GM19397 (cell line): ENCODE measurements at regions not wholly inside any gene's neighbourhood (a gene's known extent, or its start where the extent isn't known, plus 50 kb on each side); places are given as distances from the start of the nearest gene placed in this dataset.
"Not testable (repeated sequence)": the region's sequence is repeated elsewhere in the genome, so short reads cannot be mapped to it uniquely, and the experiment has no call there.

ENCODE experiments used
- ATAC-seq: cut with Tn5 transposase; IDR thresholded peaks from one replicate; pipeline ENCODE4 v1.9.1; 2021; ENCODE audit warnings: mild to moderate bottlenecking, moderate library complexity; ENCODE audit not compliant: unreplicated experiment

DNA sequence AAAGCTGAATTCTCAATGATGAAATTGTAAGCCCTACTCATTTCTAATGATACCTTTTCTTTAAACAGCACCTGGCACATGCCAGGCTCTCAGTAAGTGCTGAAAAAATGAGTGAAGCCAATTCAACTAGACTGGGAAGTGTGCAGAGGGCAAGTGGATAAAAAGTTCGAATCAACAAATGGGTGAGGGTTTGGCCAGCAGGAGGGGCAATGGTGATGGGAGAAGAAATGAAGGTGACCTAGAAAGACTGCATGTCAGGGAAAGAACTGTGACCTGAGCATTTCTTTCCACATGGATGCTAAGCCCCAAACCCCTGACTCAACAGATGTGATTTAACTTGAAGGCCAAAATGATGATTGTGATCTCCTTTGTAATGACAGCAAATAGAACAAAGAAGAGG is 54.6 kb downstream of the DKK1 start:
- no peak for ATAC-seq

DNA sequence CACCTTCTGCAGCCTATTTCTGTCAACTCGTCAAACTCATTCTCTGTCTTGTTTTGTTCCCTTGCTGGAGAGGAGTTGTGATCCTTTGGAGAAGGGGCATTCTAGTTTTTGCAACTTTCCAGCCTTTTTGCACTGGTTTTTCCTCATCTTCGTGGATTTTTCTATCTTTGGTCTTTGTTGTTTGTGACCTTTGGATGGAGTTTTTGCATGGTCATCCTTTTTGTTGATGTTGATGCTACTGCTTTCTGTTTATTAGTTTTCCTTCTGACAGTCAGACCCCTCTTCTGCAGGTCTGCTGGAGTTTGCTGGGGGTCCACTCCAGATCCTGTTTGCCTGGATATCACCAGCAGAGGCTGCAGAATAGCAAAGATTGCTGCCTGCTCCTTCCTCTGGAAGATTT is 60.1 kb downstream of the DKK1 start:
- not testable (repeated sequence) for ATAC-seq

DNA sequence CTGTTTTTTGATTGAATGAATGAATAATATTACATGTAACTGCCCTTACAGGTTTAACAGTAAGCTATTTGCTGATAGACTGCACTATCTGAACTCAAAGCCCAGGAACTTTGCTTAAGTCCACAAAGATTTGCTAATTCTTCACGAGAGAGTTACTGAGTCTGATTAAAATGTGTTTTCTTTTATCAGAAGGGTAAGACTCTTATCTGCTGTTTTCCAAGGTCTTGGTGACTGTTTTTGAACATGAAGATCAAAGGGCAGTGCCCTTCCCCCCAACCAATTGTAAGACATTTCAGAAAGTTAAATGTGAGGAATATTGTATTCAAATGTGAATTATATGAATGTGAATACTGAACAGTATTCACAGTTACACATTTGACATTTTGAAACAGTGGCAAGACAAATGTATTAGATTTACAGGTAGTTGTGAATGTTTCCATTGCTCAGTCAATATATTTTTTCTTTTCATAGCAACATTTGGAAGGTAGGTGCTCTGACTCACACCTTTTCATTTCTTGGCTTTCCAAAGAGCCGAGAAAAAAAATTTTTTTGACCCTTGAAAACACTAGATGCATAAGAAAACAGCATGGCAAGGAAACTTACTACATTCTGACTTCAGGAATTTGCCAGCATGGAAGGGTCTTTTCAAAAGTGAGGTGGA is 62.7 kb downstream of the DKK1 start:
- ATAC-seq, result no peak

DNA sequence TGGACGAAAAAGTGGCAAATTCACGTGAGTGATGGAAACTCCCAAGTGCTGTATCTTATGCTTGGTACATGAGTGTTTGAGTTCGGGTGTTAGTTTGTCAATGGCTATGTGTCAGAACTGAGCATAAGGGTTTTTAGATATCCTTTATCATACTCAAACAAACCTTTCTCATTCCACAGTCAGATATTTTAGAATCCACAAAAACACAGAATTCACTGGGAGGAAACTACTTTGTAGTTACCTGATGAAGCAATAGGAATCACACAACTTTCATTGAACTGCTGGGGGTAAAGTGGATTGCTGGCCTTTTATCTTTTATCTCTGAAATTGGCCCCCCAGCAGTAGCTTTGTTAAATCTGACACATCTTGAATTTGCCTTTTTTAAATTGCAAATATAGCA is 64.0 kb downstream of the DKK1 start:
- ATAC-seq, result no peak

DNA sequence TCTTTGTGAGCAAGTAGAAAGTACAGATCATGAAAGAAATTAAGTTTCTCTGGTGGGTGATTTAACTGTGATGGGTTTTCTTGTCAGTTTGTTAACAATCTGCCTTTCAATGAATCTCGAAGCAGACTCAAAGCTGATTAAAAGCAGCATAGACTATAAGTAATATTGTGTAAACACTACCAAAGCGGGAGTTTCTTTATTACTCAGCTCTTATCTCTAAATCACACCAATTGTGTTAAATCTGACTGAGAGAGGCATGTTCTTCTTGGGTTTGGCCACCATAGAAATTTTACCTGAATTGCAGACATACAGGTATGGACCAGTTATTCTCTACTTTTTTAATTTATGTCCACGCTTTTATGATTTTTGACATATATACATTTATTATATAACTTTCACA is 65.2 kb downstream of the DKK1 start:
- no peak for ATAC-seq

DNA sequence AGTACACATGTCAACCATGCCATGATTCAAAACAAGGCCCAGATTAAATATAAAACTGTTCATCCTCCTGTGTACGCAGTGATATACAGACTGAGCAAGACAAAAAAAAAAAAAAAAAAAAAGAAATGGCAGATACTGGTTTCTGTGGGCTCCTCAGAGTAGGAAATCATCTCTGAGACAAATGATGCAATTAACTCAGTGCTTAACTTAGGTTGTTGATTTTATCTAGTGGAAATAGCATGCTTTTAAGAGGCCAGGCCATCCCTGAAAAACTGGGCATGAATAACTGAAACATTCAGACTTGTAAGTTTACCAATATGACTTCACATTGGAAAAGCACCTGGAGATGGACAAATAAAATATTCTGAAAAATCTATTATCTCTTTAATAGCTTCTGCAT is 69.0 kb downstream of the DKK1 start:
- no peak for ATAC-seq

DNA sequence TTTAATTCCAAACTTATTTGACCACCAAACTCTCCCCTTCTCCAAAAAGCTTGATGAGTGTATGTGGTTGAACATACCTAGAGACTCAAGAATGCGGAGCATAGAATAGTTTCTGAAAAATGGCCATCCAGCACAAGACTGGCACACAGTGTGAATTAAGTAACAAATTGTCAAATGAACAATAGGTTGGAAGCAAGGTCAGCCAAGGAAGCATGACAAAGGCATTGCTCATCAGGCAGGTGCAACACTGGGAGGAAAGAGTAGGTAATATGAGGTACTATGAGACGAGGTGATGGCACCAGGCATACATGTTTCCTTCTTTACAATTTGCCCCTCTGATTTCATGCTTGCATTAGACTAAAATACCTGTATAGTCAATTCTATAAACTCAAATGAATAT is 73.7 kb downstream of the DKK1 start:
- ATAC-seq, result no peak

DNA sequence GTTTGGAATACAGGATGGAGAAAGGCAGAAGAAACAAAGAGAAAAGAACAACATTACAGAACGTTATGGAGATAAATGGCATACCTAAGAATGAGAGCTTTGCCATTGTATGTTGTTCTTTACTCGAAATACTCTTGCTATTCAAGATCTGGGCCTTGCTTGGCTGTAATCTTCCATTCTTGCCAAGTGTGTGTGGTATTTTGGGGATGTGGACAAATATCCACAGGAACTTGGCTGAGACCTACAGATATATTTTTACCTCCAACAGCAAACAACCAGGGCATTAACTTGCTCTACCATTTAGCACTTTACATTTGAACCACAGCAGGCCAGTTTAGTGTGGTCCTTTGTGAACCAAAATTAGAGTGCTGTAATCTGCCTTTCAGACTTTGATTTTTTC is 76.3 kb downstream of the DKK1 start:
- ATAC-seq, result no peak

DNA sequence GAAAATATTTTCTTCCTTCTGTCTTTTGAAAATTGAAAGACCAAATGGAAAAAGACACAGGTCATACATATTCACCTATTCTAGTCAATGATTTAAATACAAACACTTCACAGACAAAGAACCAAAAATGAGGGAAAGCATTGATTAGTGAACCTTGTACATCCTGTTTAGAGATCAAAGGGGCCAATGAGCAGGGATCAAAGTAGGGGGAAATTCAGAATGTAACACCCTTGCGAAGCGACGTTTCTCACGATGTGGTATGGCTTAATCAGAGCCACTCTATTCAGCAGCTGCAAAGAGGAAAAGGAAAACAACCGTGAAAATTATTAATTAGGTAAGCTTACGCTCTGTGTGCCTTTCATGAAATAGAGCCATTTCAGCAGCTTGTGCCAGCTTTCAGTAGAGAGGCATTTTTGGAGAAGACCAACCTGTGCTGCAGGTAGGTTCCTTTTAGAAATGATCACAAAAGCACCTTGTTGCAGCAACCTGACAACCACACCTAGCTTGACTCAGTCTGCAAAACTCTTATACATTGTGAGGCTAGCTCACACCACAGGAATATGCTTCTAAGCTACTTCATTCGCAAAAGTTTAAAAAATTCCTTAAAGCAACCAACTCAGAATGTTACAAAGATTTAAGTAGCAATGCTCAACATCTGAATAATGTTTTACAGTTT is 78.0 kb downstream of the DKK1 start:
- no peak for ATAC-seq

DNA sequence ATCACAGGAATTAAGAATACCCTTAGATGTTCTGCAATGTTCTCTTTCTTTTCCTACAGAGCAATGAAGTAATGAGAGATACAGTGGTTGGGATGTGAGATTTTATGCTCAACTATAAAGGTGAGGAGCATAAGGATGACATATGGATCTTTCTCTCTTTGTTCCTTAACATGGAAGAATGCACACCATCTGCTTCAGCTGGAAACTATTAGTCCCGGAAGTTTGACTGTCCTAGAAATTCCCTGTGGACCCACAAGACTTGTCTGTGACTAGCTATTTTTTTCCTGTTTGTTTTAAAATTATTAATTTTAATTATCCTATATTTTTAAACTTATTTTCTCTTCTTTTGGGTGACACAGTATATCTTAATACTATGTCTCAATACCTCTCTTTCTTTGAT is 80.2 kb downstream of the DKK1 start:
- ATAC-seq, result no peak

DNA sequence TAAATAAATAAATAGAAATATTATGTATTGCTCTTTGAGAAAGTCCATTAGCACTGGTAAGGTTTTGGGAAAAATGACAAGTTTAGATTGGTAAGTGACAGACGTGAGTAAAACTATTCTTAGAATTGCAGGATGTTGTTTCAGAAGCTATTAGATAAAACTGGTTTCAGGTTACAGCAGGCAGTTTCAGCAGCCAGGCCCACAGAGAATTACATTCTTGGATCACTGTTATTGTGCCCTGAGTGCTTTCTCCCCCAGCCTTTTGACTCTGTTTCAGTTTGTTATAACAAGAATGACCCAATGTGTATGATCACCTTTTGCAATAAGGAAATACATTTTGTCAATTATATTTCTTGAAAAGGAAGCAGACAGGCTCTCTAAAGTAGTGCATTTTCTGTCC is 86.5 kb downstream of the DKK1 start:
- no peak for ATAC-seq

DNA sequence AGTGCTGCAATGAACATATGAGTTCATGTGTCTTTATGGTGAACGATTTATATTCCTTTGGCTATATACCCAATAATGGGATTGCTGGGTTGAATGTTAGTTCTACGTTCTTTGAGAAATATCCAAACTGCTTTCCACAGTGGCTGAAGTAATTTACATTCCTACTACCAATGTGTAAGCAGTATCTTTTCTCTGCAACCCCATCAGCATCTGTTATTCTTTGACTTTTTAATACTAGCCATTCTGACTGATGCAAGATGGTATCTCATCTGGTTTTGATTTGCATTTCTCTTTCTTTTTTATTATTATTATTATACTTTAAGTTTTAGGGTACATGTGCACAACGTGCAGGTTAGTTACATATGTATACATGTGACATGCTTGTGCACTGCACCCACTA is 89.7 kb downstream of the DKK1 start:
- not testable (repeated sequence) for ATAC-seq

DNA sequence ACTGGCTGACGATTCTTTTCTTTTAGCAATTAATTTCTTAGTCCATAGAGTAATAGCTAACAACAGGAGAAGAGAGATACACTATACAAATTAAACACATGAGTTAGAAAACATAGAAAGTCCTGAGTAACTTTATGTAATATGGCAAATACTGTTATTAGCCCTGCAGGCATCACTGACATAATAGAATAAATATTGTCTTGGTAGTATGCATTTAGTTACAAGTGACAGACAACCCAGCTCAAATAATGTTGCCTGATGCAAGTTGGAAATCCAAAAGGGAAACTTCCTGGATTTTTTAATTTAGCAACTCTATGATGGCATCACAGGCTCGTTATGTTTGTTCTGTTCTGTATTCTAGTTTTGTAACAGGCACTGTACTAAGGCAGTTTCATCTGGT is 95.1 kb downstream of the DKK1 start:
- ATAC-seq, result no peak

DNA sequence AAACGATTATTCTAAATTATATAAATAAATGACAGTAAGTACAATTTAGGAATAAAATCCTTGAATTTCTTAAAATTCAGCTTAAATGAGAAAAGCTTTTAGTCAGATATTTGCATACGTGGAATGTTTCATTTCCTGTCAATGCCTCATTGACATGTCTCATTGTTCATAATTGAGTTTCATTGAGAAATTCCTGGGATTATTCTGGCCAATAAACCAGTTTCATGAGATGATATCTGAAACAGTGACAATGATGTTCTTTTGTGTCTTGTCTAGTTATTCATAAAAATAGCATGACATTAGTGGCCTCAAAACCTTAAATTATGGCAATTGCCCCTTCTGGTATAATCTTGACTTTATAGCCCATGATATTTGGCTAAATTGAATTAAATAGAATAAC is 95.8 kb downstream of the DKK1 start:
- ATAC-seq, result no peak

DNA sequence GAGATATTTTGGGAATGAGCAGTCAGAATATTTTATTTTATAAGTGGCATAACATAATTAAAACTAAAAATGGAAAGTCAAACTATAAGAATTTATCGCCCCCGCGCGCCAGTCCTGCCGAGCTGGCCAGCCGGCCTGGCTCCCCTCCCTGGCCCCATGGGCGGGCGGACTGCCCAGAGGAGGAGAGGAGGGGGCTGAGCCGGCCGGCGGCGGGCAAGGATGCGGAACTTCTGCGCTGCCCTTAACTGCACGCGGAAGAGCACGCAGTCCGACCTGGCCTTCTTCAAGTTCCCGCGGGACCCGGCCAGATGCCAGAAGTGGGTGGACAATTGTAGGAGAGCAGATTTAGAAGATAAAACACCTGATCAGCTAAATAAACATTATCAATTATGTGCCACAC is 96.8 kb downstream of the DKK1 start:
- no peak for ATAC-seq

DNA sequence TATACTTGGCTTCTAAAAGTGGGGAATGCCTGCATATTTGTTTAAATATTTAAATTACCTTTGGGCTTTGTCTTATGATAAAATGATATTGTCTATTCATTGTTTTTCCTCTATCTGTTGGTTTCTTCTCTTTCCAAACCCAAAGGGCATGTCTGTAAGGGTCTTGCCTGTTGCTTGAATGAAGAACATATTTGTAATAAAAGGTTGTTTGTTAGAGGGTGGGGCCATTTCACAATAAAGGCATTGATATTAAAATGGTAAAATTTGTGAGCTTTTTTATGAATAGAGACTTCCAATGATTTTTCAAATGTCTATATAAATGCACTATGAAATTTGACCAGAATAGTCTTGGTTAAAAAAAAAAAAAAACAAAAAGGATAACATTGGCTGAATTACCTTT is 105.2 kb downstream of the DKK1 start:
- ATAC-seq, result no peak

DNA sequence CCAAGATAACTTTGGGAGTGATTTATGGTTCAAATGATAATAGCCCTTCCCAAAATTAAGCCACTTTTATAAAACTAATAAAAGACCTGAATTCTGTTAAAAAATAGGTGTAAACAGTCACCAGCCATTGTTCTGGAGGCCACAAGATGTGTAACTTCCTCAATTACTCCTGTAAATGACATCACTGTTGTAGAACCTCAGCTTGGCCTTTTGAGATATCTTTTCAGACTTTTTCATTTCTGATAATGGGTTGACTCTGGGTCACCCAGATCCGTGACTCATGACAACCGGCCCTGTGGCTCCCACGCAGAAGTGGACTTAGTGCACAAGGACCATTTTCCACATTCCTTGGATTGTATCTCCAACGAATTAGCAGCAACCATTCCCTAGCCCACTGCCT is 106.6 kb downstream of the DKK1 start:
- no peak for ATAC-seq

DNA sequence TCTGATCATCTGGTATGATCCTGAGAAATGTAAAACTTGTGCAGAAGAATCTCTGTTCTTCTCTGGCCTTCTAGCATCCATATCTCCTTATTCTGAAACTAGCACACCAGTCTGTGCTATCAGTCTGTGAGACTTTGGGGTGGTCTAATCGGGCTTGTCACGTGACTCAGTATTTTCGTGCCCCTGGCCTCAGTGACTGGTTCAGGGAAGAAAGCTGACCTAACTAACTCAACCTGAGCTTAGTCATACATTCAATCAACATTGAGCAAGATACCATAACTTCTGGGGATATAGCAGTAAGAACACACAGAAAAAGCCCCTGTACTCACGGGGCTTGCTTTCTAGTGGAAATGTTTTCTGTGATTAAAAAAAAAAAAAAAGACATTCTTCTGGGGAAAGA is 109.3 kb downstream of the DKK1 start:
- no peak for ATAC-seq

DNA sequence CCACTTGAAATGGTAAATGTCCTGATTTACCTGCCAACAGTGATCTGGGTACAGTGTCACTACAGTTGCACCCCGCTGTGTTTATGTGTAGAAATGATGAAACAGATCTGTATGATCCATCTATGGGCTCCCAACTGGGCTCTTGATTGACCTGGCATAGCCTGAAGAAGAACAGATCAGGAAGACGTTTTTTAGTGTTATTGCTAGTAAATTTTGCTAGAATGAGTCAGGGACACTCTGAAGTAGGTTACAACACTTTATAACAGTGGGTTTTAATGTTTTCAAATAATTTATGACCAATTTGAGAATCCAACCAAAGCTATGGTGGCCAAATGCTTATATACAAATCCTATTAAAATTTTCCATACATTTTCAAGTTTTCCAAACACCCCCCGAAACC is 110.3 kb downstream of the DKK1 start:
- ATAC-seq, result no peak

DNA sequence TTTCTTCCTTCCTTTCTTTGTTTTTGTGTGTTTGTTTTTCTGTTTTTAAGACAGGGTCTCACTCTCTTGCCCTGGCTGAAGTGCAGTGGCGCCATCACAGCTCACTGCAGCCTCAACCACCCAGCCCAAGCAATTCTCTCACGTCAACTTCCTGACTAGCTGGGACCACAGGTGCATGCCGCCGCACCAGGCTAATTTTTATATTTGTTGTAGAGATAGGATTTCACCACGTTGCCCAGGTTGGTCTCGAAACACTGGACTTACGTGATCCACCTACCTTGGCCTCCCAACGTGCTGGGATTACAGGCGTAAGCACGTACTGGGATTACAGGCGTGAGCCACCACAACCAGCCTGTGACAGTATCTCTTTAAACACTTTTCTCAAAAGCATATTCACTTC is 120.7 kb downstream of the DKK1 start:
- ATAC-seq, result no peak

DNA sequence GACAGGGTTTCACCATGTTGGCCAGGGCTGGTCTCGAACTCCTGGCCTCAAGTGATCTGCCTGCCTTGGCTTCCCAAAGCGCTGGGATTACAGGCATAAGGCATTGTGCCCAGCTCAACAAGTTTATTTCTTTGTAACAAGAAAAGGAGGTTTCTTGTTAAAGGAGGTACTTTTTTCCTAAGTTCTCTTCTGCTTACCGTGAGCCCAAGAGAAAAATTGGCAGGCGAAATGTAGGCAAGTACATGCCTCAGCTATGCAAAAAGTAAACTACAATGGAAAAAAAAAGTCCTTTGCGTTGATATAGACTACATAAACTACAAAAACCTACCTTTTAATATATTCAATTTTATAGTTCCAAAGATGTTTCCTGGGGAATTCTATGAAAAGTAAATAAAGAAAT is 122.6 kb downstream of the DKK1 start:
- ATAC-seq, result no peak

DNA sequence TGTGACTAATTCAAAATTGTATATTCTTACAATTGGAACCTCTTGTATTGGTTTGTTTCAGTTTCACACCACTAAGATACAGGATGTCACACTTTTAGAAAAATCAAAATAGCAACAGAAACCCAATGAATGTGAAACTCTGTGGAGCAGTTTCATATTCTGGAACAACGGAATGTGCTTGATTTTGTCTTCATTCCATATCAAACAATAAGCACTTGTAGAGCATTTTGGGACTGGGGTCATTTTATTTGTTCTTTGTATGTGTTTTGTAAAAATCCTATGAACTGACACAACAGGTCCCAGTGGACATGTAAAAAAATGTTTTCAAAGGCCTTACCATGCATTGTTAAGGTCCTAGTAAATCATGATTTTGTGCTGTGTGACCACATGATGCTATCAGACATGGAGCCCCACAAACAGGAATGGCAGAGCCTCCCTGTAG is 123.1 kb downstream of the DKK1 start:
- ATAC-seq, result no peak

DNA sequence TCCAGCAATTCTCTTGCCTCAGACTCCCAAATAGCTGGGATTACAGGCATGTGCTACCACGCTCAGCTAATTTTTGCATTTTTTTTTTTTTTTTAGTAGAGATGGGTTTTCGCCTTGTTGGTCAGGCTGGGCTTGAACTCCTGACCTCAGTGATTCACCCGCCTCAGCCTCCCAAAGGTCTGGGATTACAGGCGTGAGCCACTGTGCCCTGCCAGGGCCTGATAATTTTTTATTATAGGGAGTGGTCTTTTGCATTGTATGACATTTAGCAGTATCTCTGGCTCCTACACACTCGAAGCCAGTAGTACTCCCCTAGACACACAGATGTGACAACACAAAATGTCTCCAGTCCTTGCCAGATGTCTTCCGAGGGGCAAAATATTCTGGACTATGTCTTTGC is 124.0 kb downstream of the DKK1 start:
- no peak for ATAC-seq
